GM21619 (cell line): ENCODE measurements at regions not wholly inside any gene's neighbourhood (a gene's known extent, or its start where the extent isn't known, plus 50 kb on each side); places are given as distances from the start of the nearest gene placed in this dataset.

Experiments
- ATAC-seq: cut with Tn5 transposase; IDR thresholded peaks from one replicate; pipeline ENCODE4 v1.9.1; 2021; ENCODE audit not compliant: unreplicated experiment

DNA sequence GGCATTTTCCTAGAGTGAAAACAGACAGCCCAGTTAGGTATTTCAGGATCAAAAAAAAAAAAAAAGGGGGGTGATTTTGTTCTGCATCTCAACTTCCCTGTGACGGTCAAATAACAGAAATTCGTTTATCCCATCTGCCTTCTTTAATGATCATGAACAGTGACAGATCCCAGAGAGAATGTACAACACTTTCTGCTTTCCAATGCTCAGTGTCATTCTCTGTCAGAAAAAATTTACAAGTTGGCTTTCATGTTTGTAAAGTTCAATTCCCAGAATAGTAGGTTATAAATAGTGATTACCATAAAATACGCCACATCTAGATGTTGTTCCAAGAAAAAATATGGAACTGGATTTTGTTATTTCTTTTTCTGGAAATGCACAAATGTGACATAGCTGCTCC, 1013.2 kb upstream of the PHF14 start:
- ATAC-seq, result no peak

DNA sequence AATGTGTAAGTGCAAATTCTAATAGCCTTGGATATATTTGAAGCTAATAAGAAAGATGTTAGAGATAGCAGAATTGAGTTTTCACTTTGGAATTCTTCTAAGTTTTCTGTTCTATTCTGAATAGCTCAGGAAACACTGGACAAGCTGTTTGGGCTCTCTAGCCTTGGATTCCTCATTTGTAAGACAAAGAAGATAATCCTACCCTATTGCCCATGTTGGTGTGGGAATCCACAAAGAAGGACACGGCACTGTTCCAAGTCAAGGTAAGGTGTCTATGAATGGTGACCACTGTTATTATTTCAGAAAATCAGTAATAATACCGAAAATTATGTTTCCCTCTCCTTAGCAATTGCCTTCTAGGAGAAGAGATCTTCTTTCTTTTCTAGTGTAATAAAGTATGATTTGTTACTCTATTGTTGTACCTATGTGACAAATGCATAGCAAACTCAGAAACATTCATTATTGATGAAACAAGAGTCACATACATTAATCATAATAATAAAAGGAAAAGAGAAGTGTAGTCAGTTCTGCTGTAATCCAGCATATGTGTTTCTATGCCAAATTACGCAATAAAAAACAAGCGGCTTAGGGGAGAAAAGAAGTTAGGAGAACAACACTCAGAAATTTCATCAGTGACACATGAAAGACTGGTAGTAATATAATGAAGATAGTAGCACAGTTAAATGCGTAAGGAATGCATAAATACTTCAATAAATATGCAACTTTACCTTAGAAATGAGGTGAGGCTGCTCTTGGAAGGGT, 1012.3 kb upstream of the PHF14 start:
- ATAC-seq, result no peak

DNA sequence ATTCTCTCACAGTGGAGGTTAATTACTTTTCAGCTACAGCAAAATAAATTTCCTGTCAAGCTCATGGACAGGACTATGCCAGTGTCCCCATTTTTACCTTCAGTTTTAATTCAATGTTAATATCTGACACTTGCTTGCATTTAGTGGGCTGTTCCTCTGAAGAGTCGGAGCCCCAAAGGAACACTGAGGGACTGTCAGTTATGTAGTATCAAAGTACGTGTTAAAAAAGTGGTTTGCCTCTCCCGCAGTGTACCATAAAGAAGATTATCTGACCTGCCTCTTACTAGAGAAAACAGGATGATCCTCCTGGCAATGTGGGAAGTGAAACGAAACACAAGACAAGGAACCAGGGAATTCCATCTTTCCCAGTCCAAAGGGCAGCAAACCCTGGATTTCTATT, 1010.9 kb upstream of the PHF14 start:
- ATAC-seq, result no peak

DNA sequence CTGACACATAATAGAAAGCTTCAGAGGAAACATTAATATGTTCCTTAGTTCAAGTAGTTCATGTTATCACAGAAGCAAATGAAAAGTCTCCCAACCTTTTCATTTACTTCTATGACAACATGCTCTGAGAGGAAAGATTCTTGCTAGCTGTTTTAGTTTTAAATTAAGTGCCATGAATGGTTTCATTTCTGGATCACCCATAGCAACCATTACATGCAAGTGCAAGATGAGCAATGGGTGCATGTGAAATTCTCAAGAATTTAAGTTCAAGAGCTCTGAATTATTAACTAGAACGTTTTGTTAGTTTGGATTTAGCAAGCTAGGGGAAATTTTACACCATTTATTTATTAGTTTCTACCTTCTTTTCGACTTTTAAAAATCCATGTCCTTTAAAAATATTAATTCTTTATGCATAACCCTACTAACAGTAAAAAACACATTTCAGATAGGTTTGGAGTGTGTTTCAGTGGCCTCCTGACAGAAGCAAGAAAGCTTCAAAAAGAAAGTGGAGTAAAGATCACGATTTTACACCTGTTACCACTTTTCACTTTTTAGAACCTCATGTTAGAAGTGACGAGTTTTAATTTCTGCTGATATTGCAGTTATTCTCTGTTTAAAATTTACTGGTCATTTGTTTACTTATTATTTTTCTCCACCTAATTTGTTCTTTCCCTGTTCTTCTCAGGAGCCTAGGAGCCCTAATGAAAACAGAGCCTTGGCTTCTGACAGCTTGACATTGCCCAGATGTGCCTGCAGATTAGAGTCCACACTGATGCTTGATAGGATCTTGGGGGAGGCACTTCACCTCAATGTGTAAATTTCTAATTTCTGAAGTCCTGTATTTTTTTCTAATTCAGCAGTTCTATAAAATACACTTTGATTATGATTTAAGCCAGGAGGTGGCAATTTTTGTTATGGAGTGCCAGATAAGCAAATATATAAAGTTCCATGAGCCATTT, 995.3 kb upstream of the PHF14 start:
- no peak for ATAC-seq

DNA sequence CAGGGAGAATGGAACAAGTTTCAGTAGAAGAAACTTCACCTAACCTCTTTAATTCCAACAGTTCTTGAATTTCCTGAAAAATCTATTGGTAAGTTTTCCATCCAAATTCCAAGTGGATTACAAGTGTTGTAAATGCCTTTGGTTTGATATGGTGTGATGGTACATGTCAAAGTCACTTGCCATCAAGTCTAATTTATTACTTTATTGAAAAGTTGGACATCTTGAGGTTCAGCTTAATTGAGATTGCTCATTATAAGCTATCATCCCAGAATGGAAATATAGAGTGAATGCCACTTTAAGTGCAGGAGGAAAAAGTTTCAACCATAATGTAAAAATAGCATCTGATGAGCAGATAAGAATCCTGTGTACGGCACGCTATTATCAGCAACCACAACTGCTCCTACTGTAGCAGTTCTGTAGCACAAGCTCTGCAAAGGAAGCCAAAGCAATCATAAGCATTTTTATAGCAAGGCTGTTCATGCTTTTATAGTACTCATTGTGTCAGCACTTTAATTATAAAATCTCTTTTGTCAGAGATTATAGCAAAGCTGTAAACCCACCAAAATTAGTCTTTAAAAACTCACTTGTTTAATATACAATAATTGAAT, 991.8 kb upstream of the PHF14 start:
- no peak for ATAC-seq

DNA sequence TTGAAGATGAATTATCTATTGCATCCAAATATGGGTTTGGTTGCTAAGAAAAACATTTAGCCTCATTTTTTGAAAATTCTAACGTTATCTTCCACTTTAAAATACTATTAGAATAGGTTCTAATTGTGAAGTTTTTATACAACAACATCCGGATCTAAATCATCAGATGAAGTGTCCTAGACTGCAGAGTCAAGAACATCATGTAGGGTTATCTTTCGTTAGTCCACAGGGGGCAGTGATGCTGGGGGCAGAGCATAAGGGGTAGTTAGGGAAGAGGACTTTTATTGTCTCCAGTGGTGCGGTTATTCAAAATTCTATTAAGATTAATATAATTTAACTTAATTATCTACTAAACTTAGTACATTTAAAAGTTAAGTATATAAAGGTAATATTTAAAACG, 990.6 kb upstream of the PHF14 start:
- no peak for ATAC-seq

DNA sequence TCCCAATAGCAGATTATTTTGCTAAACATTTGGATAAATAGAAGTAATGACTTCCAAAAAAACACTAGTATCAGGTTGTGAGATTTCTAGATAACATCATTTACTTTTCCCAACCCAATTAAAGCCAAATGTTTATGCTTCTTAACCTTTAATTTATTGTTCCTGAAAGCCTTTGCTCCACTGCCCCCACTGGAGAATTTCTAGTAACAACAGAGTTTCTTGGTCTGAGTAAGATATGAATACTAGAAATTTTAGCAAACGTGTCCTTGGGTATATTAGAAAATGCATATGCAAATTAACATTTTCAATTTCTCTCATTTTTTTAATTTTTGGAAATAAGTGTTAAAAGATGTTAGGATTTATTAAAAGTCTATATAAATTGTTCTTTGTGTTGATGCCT, 958.0 kb upstream of the PHF14 start:
- ATAC-seq, result no peak

DNA sequence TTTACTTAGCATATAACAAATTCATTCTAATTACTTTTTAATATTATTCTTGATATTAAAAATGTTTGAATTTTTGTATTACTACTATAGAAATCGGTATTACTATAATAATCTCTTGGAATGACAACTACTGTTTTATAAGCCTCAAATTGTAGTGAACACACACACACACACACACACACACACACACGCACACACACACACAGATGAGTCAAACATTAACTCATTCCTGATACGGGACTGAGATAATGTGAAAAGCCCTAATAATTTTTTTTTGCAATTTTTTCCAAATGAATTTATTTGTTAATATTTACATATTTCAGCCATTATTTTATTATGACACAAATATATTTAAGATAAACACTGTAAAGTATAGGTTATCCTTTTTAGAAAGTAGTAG, 951.2 kb upstream of the PHF14 start:
- ATAC-seq, result no peak

DNA sequence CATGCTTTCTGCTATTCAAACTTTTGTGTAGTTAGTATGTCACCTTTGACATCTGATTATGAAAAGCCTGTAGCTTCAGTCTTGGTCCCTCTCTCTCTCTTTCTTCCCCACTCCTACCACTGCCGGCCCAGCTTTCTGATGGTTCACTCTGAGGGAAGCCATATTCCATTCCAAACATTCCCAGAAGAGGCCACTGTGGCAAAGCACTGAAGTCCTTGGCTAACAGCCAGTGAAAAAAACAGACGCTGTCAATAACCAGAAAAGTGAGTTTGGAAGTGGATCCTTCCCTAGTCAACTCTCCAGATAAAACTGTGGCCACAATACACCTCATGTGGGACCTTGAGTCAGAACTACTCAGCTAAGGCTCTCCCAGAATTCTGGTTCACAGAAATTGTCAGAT, 950.7 kb upstream of the PHF14 start:
- no peak for ATAC-seq

DNA sequence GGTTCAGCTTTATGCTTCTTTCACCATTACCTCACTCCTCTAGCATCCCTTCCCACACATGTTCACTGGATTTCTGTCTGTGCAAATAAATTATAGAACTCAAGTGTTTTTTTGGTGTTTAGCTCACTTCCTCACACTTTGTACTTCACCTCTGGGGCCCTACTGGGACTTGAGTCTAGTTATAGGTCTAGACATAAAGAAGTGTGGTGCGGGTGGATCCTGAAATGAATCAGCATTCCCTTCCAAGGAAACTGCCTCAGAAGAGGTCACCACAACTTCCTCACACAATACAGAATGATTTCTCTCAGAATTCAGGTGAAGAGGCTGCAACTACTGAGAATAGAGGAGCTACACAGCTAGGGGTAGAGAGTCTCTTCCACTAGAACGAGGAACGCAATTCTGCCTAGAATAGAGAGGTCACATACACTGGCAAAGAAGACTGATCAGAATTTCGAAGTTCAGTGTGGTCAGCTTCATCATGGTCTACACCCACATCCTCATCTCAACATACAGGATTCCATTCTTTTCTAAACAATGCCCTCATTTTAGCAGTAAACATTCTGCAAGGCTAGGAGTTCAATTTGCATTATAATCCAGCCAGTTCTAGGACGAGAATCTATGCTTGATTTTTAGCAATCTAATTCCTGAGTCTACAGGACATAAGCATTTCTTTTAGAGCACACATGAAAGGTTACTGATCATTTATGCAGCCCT, 938.7 kb upstream of the PHF14 start:
- no peak for ATAC-seq

DNA sequence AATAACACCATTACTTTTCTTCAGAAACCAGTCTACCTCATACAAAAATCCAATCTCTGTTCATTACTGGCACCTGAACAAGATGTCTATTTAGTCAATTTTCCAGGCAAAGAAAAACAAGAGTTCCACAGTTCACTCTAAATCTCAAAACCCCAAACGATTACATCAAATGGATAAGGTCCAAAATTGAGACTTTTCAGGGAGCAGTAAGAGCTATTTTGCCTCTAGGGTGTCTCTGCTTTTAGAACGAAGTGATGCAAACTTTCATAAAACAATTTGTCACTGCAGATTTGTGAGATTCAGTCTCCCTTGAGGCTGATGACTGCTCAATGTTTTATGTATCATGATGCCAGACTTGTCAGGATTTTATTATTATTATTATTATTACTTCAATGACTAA, 937.0 kb upstream of the PHF14 start:
- ATAC-seq, result no peak

DNA sequence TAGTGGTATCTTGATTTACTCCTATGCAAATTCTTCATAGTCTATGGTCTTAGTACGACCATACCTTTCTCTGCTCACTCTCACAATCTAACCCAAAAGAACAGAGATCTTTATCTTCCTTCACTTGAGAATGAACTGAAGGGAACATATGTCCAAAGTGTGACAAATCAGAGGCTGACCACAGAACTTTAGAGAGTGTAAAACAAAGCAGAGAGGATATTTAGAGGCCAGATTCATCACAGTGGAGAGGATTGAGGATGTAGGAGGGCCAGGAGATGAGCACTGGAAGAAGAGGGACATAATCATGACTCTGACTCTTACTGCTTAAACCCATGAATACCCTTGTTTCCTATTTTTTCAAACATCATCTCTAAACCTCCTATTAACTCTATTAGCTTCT, 935.3 kb upstream of the PHF14 start:
- ATAC-seq, result no peak

DNA sequence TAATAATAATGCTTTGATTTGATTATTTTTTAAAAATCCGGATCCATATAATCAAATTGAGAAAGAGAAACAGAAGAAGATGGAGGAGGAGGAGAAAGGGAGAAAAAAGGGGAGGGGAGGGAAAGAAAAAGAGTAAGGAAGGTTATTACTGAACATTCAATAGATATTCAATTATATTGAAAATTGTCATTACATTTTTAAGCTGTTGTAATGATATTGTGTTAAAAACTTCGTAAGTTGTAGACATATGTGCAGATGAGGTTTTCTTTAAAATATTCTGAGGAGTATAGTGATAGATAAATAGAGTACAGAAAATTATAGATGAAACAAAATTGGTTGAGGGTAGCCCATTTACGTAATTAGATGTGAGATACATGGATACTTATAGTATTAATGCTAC, 933.0 kb upstream of the PHF14 start:
- ATAC-seq, result no peak

DNA sequence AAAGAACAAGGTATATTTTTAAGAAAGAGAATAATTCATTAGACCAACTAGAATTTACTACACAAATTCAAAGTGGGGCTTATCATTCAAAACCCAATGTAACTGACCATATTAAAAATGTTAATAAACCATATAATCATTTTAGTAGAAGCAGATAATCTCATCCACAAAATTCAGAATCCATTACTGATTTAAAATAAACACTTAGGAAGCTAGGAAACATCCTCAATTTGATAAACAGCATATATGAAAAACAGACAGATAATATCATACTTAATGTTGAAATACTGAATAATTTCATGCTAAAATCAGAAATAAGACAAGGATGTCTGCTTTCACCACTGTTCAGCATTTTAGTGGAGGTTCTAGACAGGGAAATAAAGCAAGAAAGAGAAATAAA, 902.8 kb upstream of the PHF14 start:
- no peak for ATAC-seq

DNA sequence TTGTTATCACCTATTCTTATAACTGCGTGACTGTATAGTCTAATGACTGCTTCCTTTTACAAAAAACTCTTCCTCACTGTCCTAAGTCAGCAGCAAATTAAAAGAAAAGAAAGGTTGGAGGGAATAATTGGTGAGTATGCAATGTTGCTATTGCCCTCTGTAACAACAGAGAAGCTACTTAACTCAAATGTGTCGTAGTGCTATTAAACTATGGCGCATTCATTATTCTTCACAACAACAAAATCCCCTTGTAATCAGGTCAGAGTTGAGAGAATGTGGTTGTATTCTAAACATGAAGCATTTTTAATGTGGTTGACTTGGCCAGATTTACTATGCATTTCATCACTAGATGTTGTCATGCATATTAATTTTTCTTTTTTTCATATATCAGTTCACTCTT, 897.8 kb upstream of the PHF14 start:
- no peak for ATAC-seq

DNA sequence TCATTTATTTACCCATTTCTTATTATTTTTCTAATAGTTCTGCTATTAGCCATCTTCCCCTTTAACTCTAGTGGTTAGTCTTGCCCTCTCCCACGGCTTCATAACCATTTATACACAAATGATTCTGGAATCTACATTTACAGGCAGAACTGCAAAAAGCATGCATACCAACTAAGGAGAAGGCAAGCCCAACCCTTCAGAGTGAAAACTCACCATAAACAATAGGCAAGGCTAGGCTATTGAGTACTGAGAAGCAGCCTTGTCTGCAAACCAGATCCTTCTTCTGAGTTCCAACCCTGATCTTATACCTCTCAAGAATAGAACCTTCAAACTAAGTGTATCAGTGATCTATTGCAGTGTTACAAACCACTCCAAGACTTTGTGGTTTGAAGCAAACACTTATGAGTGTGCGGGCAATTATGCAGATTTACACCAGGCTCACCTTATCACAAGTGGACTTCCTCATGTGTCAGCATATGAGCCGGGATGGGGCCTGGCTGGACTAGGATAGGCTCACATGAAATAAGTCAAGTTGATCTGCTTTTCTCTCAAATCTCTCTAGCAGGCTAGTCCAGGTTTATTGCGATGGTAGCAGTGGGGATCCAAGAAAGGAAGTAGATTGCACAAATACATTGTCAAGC, 896.9 kb upstream of the PHF14 start:
- no peak for ATAC-seq

DNA sequence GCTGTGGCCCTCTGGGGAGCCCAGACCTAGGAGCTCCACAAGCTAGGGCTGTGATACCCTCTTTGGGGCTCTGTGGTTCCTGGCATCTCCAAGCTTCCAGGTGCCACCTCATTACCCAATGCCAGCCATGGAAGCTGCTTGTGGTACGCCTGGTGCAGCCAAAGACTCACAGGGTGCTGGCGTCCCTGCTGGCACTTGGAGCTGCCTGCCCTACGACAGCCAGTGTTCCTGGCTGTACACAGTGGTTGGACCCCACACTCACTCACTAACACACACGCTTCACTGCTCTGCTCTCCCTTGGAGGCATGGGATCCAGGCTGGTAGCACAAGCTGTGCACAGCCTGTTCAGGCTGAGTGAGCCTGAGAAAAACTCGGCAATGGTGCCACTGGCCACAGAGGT, 894.1 kb upstream of the PHF14 start:
- no peak for ATAC-seq

DNA sequence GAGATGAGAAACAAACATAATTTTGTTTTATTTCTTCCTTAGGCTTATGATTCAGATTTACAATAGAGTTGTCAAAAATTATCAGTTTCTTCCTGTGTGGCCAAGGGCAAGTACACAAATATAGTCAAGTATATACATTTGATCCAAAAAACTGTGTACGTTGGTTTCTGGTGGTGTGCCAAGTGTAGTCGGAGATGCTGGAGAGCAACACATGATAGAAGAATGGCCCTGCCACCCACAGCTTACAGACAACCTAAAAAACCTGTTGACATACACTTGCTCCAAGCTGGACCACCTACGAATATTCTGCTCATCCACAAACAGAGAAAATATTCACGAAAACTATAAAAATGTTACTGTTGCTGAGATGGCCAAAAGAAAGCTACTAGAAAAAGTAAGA, 890.8 kb upstream of the PHF14 start:
- no peak for ATAC-seq

DNA sequence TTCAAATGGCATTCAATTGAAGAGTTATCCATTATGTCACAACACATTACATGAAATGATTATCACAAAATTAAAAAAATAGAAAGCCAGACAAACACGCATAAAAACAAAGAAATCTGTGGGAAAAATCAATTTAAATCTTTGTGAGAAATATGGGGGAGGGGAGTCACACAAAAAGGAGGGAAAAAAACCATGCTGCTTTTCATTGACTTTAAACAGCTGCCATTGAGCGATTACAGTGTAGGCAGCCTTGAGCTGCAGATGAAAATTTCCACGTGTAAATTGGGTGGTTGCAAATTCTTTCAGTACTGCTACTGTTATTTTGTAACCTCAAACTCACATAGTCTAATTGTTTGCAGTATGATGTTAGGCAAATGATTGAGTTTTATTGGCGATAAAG, 889.9 kb upstream of the PHF14 start:
- no peak for ATAC-seq

DNA sequence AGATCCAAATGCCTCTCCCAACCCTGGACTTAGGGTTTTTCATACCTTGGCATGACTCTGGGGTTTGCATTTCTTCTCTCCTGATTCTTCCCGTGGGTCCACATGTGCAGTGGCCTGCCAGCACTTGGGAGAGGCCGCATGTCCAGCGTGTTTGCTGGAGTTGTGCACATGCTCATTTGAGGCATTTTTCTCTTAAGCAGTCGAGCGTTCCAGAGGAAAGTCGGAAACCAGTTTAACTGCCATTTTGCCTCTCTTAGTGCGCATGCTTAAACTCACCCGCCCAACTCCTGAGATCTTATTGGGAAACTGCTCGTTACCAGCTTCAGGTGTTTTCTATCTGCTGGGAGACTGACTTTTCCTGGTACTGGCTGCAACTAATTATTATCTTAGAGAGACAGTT, 888.4 kb upstream of the PHF14 start:
- ATAC-seq, result no peak

DNA sequence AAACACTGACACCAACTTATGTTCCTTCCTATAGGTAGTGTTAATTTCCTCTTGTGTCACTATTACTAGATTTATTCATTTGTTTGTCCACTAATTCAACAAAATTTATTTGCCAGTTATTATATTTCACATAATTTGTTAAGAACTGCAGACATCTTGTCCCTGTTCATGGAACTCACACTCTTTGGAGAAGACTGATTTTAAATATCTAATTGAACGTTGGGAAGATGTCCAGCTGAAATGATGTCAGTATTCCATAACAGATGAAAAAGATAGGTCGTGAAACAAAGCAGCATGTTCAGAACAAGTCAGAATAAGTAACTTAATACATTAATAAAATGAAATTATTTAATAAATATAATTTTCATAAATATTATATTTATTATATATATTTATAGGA, 873.1 kb upstream of the PHF14 start:
- no peak for ATAC-seq
